BE2C (cell line): ENCODE measurements at regions not wholly inside any gene's neighbourhood (a gene's known extent, or its start where the extent isn't known, plus 50 kb on each side); places are given as distances from the start of the nearest gene placed in this dataset.

Source experiments
- DNase-seq: peaks from one replicate; pipeline ENCODE4 v3.0.0-alpha.2; 2020
- H3K27me3 ChIP-seq: fragments of 250-450 bp; sonication (Bioruptor Pico); 2 replicates; pipeline ENCODE4 v1.5.1; 2020; ENCODE audit warnings: mild to moderate bottlenecking
- H3K36me3 ChIP-seq: fragments of 250-450 bp; sonication (Bioruptor Pico); 2 replicates; pipeline ENCODE4 v1.5.1; 2020; ENCODE audit warnings: mild to moderate bottlenecking
- H3K4me1 ChIP-seq: fragments of 250-450 bp; sonication (Bioruptor Pico); 2 replicates; pipeline ENCODE4 v1.5.1; 2020
- H3K4me3 ChIP-seq: 2 replicates; pipeline ENCODE4 v1.5.1; 2011; ENCODE audit warnings: low read depth, low read length
- H3K9me3 ChIP-seq: fragments of 250-450 bp; sonication (Bioruptor Pico); 2 replicates; pipeline ENCODE4 v1.5.1; 2020
- CTCF ChIP-seq: IDR thresholded peaks from 2 replicates; pipeline ENCODE4 v1.5.1; 2012; ENCODE audit warnings: mild to moderate bottlenecking, low read depth, low read length

- DNase-seq, result no peak
- no peaks in the 10 kb centered on the region for H3K9me3 ChIP-seq
- H3K27me3 ChIP-seq, result no peaks in the 10 kb centered on the region
- H3K4me1 ChIP-seq, result peaks cover 24% of the 10 kb centered on the region
- H3K36me3 ChIP-seq, result peaks cover 4% of the 10 kb centered on the region; the same call in 1 of the 2 replicates
- H3K4me3 ChIP-seq, result no peak overlapping the region
- TF ChIP-seq CTCF, result no peak
These were observed 325.5 kb downstream of the TMEM121 start for GRCh38 chr14:105851716-105852377.

- H3K4me1 ChIP-seq, result peaks cover 24% of the 10 kb centered on the region
- peaks cover 4% of the 10 kb centered on the region; the same call in 1 of the 2 replicates for H3K36me3 ChIP-seq
- H3K27me3 ChIP-seq, result no peaks in the 10 kb centered on the region
- H3K4me3 ChIP-seq, result no peak overlapping the region
- no peak for TF ChIP-seq CTCF
- peak; percentile 35 for DNase-seq
- H3K9me3 ChIP-seq, result no peaks in the 10 kb centered on the region
These were observed 326.1 kb downstream of the TMEM121 start for GRCh38 chr14:105852378-105853088.

GRCh38 chr14:105853089-105853906 is 326.9 kb downstream of the TMEM121 start:
- no peak overlapping the region for H3K4me3 ChIP-seq
- no peaks in the 10 kb centered on the region for H3K27me3 ChIP-seq
- no peak for TF ChIP-seq CTCF
- H3K4me1 ChIP-seq, result peaks cover 24% of the 10 kb centered on the region
- H3K9me3 ChIP-seq, result no peaks in the 10 kb centered on the region
- H3K36me3 ChIP-seq, result peaks cover 4% of the 10 kb centered on the region; the same call in 1 of the 2 replicates
- peak; percentile 95 for DNase-seq

GRCh38 chr14:105853907-105854599 is 327.7 kb downstream of the TMEM121 start:
- Histone ChIP-seq H3K4me1 (peaks cover 24% of the 10 kb centered on the region), H3K36me3 (peaks cover 4% of the 10 kb centered on the region; the same call in 1 of the 2 replicates), H3K27me3 (no peaks in the 10 kb centered on the region), H3K4me3 (no peak overlapping the region), H3K9me3 (no peaks in the 10 kb centered on the region)
- no peak for TF ChIP-seq CTCF
- no peak for DNase-seq

GRCh38 chr14:105854600-105855245 is 328.3 kb downstream of the TMEM121 start:
- no peaks in the 10 kb centered on the region for H3K27me3 ChIP-seq
- DNase-seq, result no peak
- H3K4me1 ChIP-seq, result peaks cover 24% of the 10 kb centered on the region
- no peak for TF ChIP-seq CTCF
- H3K9me3 ChIP-seq, result no peaks in the 10 kb centered on the region
- H3K4me3 ChIP-seq, result no peak overlapping the region
- H3K36me3 ChIP-seq, result peaks cover 4% of the 10 kb centered on the region; the same call in 1 of the 2 replicates
